ENCODE measurements at regions not wholly inside any gene's neighbourhood (a gene's known extent, or its start where the extent isn't known, plus 50 kb on each side); places are given as distances from the start of the nearest gene placed in this dataset.

GRCh38 chr2:116133381-116133942 is 1681.0 kb upstream of the DDX18 start:
- no TSS peak for BruUV-seq (replicated peaks)
- H3K4me3 Mint-ChIP-seq (ENCODE audit: unreplicated experiment), result no peak overlapping the region
- no peak overlapping the region for H3K27ac Mint-ChIP-seq (ENCODE audit: low read depth, unreplicated experiment)
- intact Hi-C loops (cut with micrococcal nuclease), result no loop called here
- no peak for TF ChIP-seq CTCF (IDR thresholded peaks at IDR 0.05; ENCODE audit: unreplicated experiment)
- H3K36me3 Mint-ChIP-seq (ENCODE audit: insufficient read depth, unreplicated experiment), result no peaks in the 10 kb centered on the region
- peaks cover 12% of the 10 kb centered on the region for H3K9me3 Mint-ChIP-seq (ENCODE audit: unreplicated experiment)
- ChIA-PET CTCF (no interaction called here), POLR2A (no interaction called here)
- no peak for DNase-seq (ENCODE audit: unreplicated experiment)
- H3K27me3 Mint-ChIP-seq (ENCODE audit: insufficient read depth, unreplicated experiment), result no peaks in the 10 kb centered on the region
- no peaks in the 10 kb centered on the region for H3K4me1 Mint-ChIP-seq (ENCODE audit: insufficient read depth, unreplicated experiment)

GRCh38 chr2:116141891-116142474 is 1672.5 kb upstream of the DDX18 start:
- POLR2A ChIA-PET, result no interaction called here
- Mint-ChIP-seq H3K9me3 (ENCODE audit: unreplicated experiment) (peaks cover 13% of the 10 kb centered on the region), H3K27ac (ENCODE audit: low read depth, unreplicated experiment) (no peak overlapping the region), H3K36me3 (ENCODE audit: insufficient read depth, unreplicated experiment) (no peaks in the 10 kb centered on the region), H3K27me3 (ENCODE audit: insufficient read depth, unreplicated experiment) (no peaks in the 10 kb centered on the region), H3K4me3 (ENCODE audit: unreplicated experiment) (no peak overlapping the region), H3K4me1 (ENCODE audit: insufficient read depth, unreplicated experiment) (no peaks in the 10 kb centered on the region)
- CTCF ChIA-PET, result interaction anchor here (0.7 kb wide), 1 partner anchor 10 kb away, joined by 3 read pairs; no protein-coding TSS in a partner anchor
- no peak for TF ChIP-seq CTCF (IDR thresholded peaks at IDR 0.05; ENCODE audit: unreplicated experiment)
- intact Hi-C loops (cut with micrococcal nuclease), result no loop called here
- BruUV-seq (replicated peaks), result no TSS peak
- DNase-seq (ENCODE audit: unreplicated experiment), result no peak

GRCh38 chr2:116142644-116143227 is 1671.8 kb upstream of the DDX18 start:
- Mint-ChIP-seq H3K27me3 (ENCODE audit: insufficient read depth, unreplicated experiment) (no peaks in the 10 kb centered on the region), H3K4me3 (ENCODE audit: unreplicated experiment) (no peak overlapping the region), H3K9me3 (ENCODE audit: unreplicated experiment) (peaks cover 13% of the 10 kb centered on the region), H3K4me1 (ENCODE audit: insufficient read depth, unreplicated experiment) (no peaks in the 10 kb centered on the region), H3K36me3 (ENCODE audit: insufficient read depth, unreplicated experiment) (no peaks in the 10 kb centered on the region), H3K27ac (ENCODE audit: low read depth, unreplicated experiment) (no peak overlapping the region)
- TF ChIP-seq CTCF (IDR thresholded peaks at IDR 0.05; ENCODE audit: unreplicated experiment), result no peak
- BruUV-seq (replicated peaks), result no TSS peak
- CTCF ChIA-PET, result no interaction called here
- intact Hi-C loops (cut with micrococcal nuclease), result no loop called here
- no peak for DNase-seq (ENCODE audit: unreplicated experiment)
- POLR2A ChIA-PET, result no interaction called here

GRCh38 chr2:116145031-116145430 is 1669.5 kb upstream of the DDX18 start:
- H3K9me3 Mint-ChIP-seq (ENCODE audit: unreplicated experiment), result peaks cover 6% of the 10 kb centered on the region
- CTCF ChIA-PET, result interaction anchor here (0.5 kb wide), 1 partner anchor 70 kb away, joined by 4 read pairs; no protein-coding TSS in a partner anchor
- H3K4me1 Mint-ChIP-seq (ENCODE audit: insufficient read depth, unreplicated experiment), result no peaks in the 10 kb centered on the region
- intact Hi-C loops (cut with micrococcal nuclease), result no loop called here
- H3K36me3 Mint-ChIP-seq (ENCODE audit: insufficient read depth, unreplicated experiment), result no peaks in the 10 kb centered on the region
- DNase-seq (ENCODE audit: unreplicated experiment), result no peak
- H3K27me3 Mint-ChIP-seq (ENCODE audit: insufficient read depth, unreplicated experiment), result no peaks in the 10 kb centered on the region
- BruUV-seq (replicated peaks), result no TSS peak
- POLR2A ChIA-PET, result no interaction called here
- no peak overlapping the region for H3K27ac Mint-ChIP-seq (ENCODE audit: low read depth, unreplicated experiment)
- no peak overlapping the region for H3K4me3 Mint-ChIP-seq (ENCODE audit: unreplicated experiment)
- no peak for TF ChIP-seq CTCF (IDR thresholded peaks at IDR 0.05; ENCODE audit: unreplicated experiment)

Measured in MCF 10A (cell line).